KMS-11 (cell line): ENCODE measurements at regions not wholly inside any gene's neighbourhood (a gene's known extent, or its start where the extent isn't known, plus 50 kb on each side); places are given as distances from the start of the nearest gene placed in this dataset.

Experiments used
- H2AFZ ChIP-seq: fragments of 200-600 bp; sonication (generic); 2 replicates; pipeline ENCODE4 v1.6.1; 2016; ENCODE audit warnings: antibody characterized with exemption, mixed run types, low read depth
- H3K27ac ChIP-seq: fragments of 200-600 bp; sonication (generic); 2 replicates; pipeline ENCODE4 v1.6.1; 2016; ENCODE audit warnings: mild to moderate bottlenecking, mixed run types
- H3K27me3 ChIP-seq: fragments of 200-600 bp; sonication (generic); 2 replicates; pipeline ENCODE4 v1.6.1; 2017; ENCODE audit warnings: mild to moderate bottlenecking, low read depth, mixed run types, moderate library complexity; ENCODE audit not compliant: insufficient read depth
- H3K36me3 ChIP-seq: fragments of 200-600 bp; sonication (generic); 2 replicates; pipeline ENCODE4 v1.6.1; 2017; ENCODE audit warnings: mild to moderate bottlenecking, mixed run types; ENCODE audit not compliant: insufficient read depth
- H3K4me1 ChIP-seq: fragments of 200-600 bp; sonication (generic); 2 replicates; pipeline ENCODE4 v1.6.1; 2016; ENCODE audit warnings: mild to moderate bottlenecking, low read depth, mixed run types; ENCODE audit not compliant: poor library complexity, severe bottlenecking
- H3K4me2 ChIP-seq: fragments of 200-600 bp; sonication (generic); 2 replicates; pipeline ENCODE4 v1.7.0; 2016; ENCODE audit warnings: mild to moderate bottlenecking, mixed run types
- H3K4me3 ChIP-seq: fragments of 200-600 bp; sonication (generic); IDR thresholded peaks from 2 replicates; pipeline ENCODE4 v1.6.1; 2017; ENCODE audit warnings: low read depth, low read length, mixed read lengths; ENCODE audit not compliant: insufficient read depth
- H3K79me2 ChIP-seq: fragments of 200-600 bp; sonication (generic); 2 replicates; pipeline ENCODE4 v1.6.1; 2016; ENCODE audit warnings: low read depth, mixed run types; ENCODE audit not compliant: insufficient read depth
- H3K9ac ChIP-seq: fragments of 200-600 bp; sonication (generic); 2 replicates; pipeline ENCODE4 v1.6.1; 2016; ENCODE audit warnings: mild to moderate bottlenecking, mixed run types
- H4K20me1 ChIP-seq: fragments of 200-600 bp; sonication (generic); 2 replicates; pipeline ENCODE4 v1.6.1; 2016; ENCODE audit warnings: mild to moderate bottlenecking, mixed run types; ENCODE audit not compliant: insufficient read depth
- TF ChIP-seq, protein P1 (sequence below): fragments of 200-600 bp; sonication (generic); conservative IDR thresholded peaks from 2 replicates; pipeline ENCODE4 v1.6.1; 2017; ENCODE audit warnings: low read depth, mild to moderate bottlenecking, antibody characterized with exemption, low read length, moderate library complexity, mixed read lengths

DNA sequence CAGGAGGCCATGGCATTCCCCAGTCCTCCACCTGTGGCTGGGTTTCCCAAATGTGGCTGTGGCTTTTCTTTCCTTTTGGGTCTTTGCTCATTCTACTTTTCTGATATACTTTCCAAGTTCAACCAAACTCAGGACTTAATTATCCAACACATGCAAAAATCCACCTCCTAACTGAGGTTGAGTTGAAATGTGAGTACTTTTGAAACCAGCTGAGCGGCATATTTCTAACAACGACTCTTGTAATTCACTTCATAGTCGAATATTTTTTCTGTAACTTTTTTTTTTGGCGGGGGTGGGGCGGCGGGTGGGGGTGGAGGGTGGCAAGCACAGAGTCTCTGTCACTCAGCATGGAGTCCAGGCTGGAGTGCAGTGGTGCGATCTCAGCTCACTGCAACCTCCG lies 165.2 kb upstream of the PITRM1 start:
- H3K27me3 ChIP-seq: no peaks in the 10 kb centered on the region
- H3K27ac ChIP-seq: no peak overlapping the region
- H3K4me1 ChIP-seq: no peaks in the 10 kb centered on the region
- no peaks in the 10 kb centered on the region for H3K36me3 ChIP-seq
- no peak overlapping the region for H2AFZ ChIP-seq
- no peak overlapping the region for H3K9ac ChIP-seq
- H3K79me2 ChIP-seq: no peaks in the 10 kb centered on the region
- H3K4me2 ChIP-seq: no peak overlapping the region
- TF ChIP-seq, protein P1, sequence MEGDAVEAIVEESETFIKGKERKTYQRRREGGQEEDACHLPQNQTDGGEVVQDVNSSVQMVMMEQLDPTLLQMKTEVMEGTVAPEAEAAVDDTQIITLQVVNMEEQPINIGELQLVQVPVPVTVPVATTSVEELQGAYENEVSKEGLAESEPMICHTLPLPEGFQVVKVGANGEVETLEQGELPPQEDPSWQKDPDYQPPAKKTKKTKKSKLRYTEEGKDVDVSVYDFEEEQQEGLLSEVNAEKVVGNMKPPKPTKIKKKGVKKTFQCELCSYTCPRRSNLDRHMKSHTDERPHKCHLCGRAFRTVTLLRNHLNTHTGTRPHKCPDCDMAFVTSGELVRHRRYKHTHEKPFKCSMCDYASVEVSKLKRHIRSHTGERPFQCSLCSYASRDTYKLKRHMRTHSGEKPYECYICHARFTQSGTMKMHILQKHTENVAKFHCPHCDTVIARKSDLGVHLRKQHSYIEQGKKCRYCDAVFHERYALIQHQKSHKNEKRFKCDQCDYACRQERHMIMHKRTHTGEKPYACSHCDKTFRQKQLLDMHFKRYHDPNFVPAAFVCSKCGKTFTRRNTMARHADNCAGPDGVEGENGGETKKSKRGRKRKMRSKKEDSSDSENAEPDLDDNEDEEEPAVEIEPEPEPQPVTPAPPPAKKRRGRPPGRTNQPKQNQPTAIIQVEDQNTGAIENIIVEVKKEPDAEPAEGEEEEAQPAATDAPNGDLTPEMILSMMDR: no peak
- H3K4me3 ChIP-seq: no peak overlapping the region
- no peaks in the 10 kb centered on the region for H4K20me1 ChIP-seq

- Histone ChIP-seq H3K27me3 (no peaks in the 10 kb centered on the region), H2AFZ (no peak overlapping the region), H3K9ac (no peak overlapping the region), H3K4me3 (no peak overlapping the region), H3K36me3 (no peaks in the 10 kb centered on the region), H3K79me2 (no peaks in the 10 kb centered on the region), H3K27ac (no peak overlapping the region), H3K4me1 (no peaks in the 10 kb centered on the region), H4K20me1 (no peaks in the 10 kb centered on the region), H3K4me2 (no peak overlapping the region)
- TF ChIP-seq, protein P1: no peak
Observed at GRCh38 chr10:3336673-3337293, 164.2 kb upstream of the PITRM1 start.

DNA sequence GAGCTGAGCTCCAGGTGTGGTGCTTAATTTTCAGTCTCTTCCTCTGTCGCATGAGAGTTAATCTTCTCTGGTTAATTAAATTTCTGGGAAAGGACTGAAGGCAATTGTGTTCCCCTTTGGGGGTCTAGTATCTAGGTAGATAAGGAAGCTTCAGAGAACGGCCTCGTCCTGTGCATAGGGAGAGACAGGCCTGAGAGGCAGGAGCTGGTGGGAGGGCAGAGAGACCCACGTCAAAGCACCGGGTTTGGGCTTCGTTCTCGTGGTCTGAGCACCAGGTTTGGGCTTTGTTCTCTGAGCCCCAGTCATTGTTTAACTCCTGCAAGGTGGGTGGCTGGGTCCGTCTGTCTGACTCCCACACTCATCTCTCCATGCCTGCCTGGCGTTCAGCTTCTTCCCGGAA lies 160.8 kb upstream of the PITRM1 start:
- Histone ChIP-seq H3K27ac (no peak overlapping the region), H3K4me2 (no peak overlapping the region), H3K4me1 (no peaks in the 10 kb centered on the region), H3K27me3 (no peaks in the 10 kb centered on the region), H2AFZ (no peak overlapping the region), H3K9ac (no peak overlapping the region), H3K4me3 (no peak overlapping the region), H3K79me2 (no peaks in the 10 kb centered on the region), H3K36me3 (no peaks in the 10 kb centered on the region), H4K20me1 (no peaks in the 10 kb centered on the region)
- TF ChIP-seq, protein P1: no peak

DNA sequence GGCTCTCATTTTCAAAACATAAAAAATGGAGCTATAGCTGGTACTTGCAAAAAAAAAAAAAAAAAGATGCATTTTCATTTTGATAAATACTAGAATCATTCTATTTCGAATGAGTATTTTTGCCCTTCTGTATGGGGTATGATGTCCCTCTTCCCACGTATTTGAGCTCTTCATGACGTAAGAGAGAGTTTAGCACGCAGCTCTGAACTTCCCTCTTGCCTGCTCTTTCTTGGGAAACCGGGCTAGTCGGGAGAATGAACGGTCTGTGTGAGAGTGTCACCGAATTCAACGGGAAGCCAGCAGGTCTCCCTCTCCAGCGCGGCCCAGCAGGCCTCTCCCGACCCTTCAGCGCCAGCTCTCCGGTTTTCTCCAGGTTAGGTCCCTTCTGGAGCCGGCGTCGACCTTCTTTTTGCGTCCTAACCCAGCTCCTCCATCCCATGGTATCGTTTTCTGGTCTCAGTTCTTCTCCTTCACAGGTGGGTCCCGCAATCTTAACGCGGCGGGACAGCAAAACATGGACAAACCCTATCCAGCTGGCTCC lies 159.2 kb upstream of the PITRM1 start:
- no peak overlapping the region for H2AFZ ChIP-seq
- no peaks in the 10 kb centered on the region for H3K27me3 ChIP-seq
- TF ChIP-seq, protein P1: no peak
- H3K4me3 ChIP-seq: no peak overlapping the region
- no peaks in the 10 kb centered on the region for H3K36me3 ChIP-seq
- H3K27ac ChIP-seq: no peak overlapping the region
- H4K20me1 ChIP-seq: no peaks in the 10 kb centered on the region
- H3K79me2 ChIP-seq: no peaks in the 10 kb centered on the region
- H3K9ac ChIP-seq: no peak overlapping the region
- H3K4me2 ChIP-seq: no peak overlapping the region
- H3K4me1 ChIP-seq: no peaks in the 10 kb centered on the region
